PC-3 (cell line): ENCODE measurements at regions not wholly inside any gene's neighbourhood (a gene's known extent, or its start where the extent isn't known, plus 50 kb on each side); places are given as distances from the start of the nearest gene placed in this dataset.

Experiments used
- CTCF ChIP-seq: fragments of 300-600 bp; sonication (generic); conservative IDR thresholded peaks from 2 replicates; pipeline ENCODE4 v1.5.1; 2017; ENCODE audit warnings: antibody characterized with exemption, low read depth, mild to moderate bottlenecking, low read length
- EZH2 ChIP-seq: fragments of 300-600 bp; sonication (generic); IDR thresholded peaks from one replicate; pipeline ENCODE4 v1.6.1; 2017; ENCODE audit warnings: antibody characterized with exemption, mild to moderate bottlenecking, low read length; ENCODE audit not compliant: unreplicated experiment
- EZH2phosphoT487 ChIP-seq: fragments of 300-600 bp; sonication (generic); IDR thresholded peaks from 2 replicates; pipeline ENCODE4 v1.6.1; 2018; ENCODE audit warnings: mild to moderate bottlenecking, antibody characterized with exemption, low read length, borderline replicate concordance

- no peak for TF ChIP-seq EZH2phosphoT487
- no peak for TF ChIP-seq CTCF
- TF ChIP-seq EZH2: no peak
Measured at GRCh38 chr21:17201741-17202260, 311.0 kb upstream of the CXADR start.
